GM23248 (cell line): ENCODE measurements at regions not wholly inside any gene's neighbourhood (a gene's known extent, or its start where the extent isn't known, plus 50 kb on each side); places are given as distances from the start of the nearest gene placed in this dataset.

ENCODE experiments used
- DNase-seq: peaks from one replicate; pipeline ENCODE4 v3.0.0-alpha.2; 2015
- H2AFZ ChIP-seq: fragments of 200-600 bp; sonication (generic); 2 replicates; pipeline ENCODE4 v1.6.1; 2016; ENCODE audit warnings: antibody characterized with exemption
- H3F3A ChIP-seq: fragments of 200-600 bp; sonication (generic); 2 replicates; pipeline ENCODE4 v1.6.1; 2016; ENCODE audit warnings: mild to moderate bottlenecking, antibody characterized with exemption, mixed run types; ENCODE audit not compliant: insufficient read depth
- H3K27ac ChIP-seq: fragments of 200-600 bp; sonication (generic); 2 replicates; pipeline ENCODE4 v1.5.1; 2016; ENCODE audit warnings: mild to moderate bottlenecking
- H3K27me3 ChIP-seq: fragments of 200-600 bp; sonication (generic); replicated peaks from 2 replicates; pipeline ENCODE4 v1.6.1; 2016; ENCODE audit warnings: mild to moderate bottlenecking; ENCODE audit not compliant: insufficient read depth
- H3K36me3 ChIP-seq: fragments of 200-600 bp; sonication (generic); 2 replicates; pipeline ENCODE4 v1.6.1; 2016; ENCODE audit warnings: low read depth, mild to moderate bottlenecking
- H3K4me1 ChIP-seq: fragments of 200-600 bp; sonication (generic); 2 replicates; pipeline ENCODE4 v1.6.1; 2016; ENCODE audit warnings: mild to moderate bottlenecking; ENCODE audit not compliant: insufficient read depth
- H3K4me2 ChIP-seq: fragments of 200-600 bp; sonication (generic); one replicate; pipeline ENCODE4 v1.6.1; 2016; ENCODE audit warnings: mild to moderate bottlenecking; ENCODE audit not compliant: unreplicated experiment
- H3K4me3 ChIP-seq: fragments of 200-600 bp; sonication (generic); 2 replicates; pipeline ENCODE4 v1.5.1; 2016; ENCODE audit warnings: mild to moderate bottlenecking
- H3K79me2 ChIP-seq: fragments of 200-600 bp; sonication (generic); 2 replicates; pipeline ENCODE4 v1.6.1; 2016; ENCODE audit warnings: mild to moderate bottlenecking; ENCODE audit not compliant: insufficient read depth
- H3K9ac ChIP-seq: fragments of 200-600 bp; sonication (generic); 2 replicates; pipeline ENCODE4 v1.6.1; 2016; ENCODE audit warnings: mild to moderate bottlenecking
- H3K9me2 ChIP-seq: fragments of 200-600 bp; sonication (generic); 2 replicates; pipeline ENCODE4 v1.6.1; 2016; ENCODE audit warnings: mixed run types, mild to moderate bottlenecking, moderate library complexity; ENCODE audit not compliant: insufficient read depth
- H3K9me3 ChIP-seq: fragments of 200-600 bp; sonication (generic); one replicate; pipeline ENCODE4 v1.6.1; 2017; ENCODE audit warnings: low read depth
- H4K20me1 ChIP-seq: fragments of 200-600 bp; sonication (generic); 2 replicates; pipeline ENCODE4 v1.6.0; 2016; ENCODE audit not compliant: insufficient read depth
- EZH2 ChIP-seq: fragments of 200-600 bp; sonication (generic); IDR thresholded peaks from 2 replicates; pipeline ENCODE4 v1.6.1; 2018; ENCODE audit warnings: antibody characterized with exemption, mild to moderate bottlenecking; ENCODE audit not compliant: insufficient read depth, poor library complexity, severe bottlenecking
- EZH2phosphoT487 ChIP-seq: fragments of 200-600 bp; sonication (generic); IDR thresholded peaks from 2 replicates; pipeline ENCODE4 v1.6.1; 2018; ENCODE audit warnings: antibody characterized with exemption, moderate library complexity, mild to moderate bottlenecking, low read depth; ENCODE audit not compliant: insufficient read depth
- WGBS, 2 experiments: methylation state at CpG; one replicate each; pipeline ENCODE4 v1.1.6; 2015 to 2017; ENCODE audit warnings: low lambda C conversion rate in 2 of 2, low coverage in 1 of 2; ENCODE audit errors: missing lambda C conversion rate in 2 of 2; 5-methylcytosine and 5-hydroxymethylcytosine counted together
- in situ Hi-C: fragments of 300-500 bp; cut with MboI; formaldehyde crosslinking; loops from 2 replicates; pipeline ENCODE4 v1.15.0; 2020

DNA sequence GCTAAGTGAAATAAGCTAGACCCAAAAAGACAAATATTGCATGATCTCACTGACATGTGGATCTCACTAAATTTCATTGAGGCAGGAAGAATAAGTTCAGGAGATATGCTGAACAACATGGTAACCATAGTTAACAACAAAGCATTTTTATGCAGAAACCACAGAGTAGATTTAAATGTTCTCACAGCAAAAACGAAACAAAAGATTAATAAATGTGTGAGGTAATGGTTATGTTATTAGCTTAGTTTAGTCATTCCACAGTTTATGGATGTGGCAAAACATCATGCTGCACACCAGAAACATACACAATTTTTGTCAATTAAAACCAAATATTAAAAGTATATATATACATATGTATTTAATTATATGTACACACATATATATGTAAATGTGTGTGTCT, 765.8 kb downstream of the SLITRK5 start:
- Histone ChIP-seq H3K4me1 (no peaks in the 10 kb centered on the region), H3K79me2 (no peaks in the 10 kb centered on the region), H3K9me3 (peaks cover 4% of the 10 kb centered on the region), H3F3A (no peaks in the 10 kb centered on the region), H3K27me3 (no peaks in the 10 kb centered on the region), H2AFZ (no peak overlapping the region), H4K20me1 (no peaks in the 10 kb centered on the region), H3K9me2 (no peaks in the 10 kb centered on the region), H3K4me2 (no peak overlapping the region), H3K9ac (no peak overlapping the region), H3K36me3 (no peaks in the 10 kb centered on the region), H3K4me3 (no peak overlapping the region), H3K27ac (no peak overlapping the region)
- DNase-seq: no peak
- in situ Hi-C loops: no loop called here
- TF ChIP-seq EZH2 (no peak), EZH2phosphoT487 (no peak)
- WGBS, 2 experiments: 8 to 16% methylated on average over 1 of the region's 1 CpG

DNA sequence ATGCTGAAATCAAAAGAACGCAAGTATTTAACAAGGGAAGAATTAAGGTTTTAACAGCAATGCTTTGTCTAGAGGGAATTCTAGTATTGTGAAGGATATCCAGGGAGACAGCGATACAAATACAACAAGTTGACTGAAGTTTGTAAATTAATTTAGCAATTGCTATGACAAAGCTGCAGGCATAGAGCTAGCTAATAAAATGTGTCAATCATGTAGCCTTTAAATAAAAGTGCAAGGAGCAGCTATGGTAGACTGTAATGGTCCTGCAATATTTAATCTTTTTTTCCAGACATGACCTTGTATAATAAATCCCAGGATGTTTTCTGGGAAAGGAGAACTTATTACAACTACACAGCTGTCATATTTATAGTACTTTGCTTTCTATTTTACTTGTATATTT, 779.3 kb downstream of the SLITRK5 start:
- DNase-seq: no peak
- Histone ChIP-seq H3K4me2 (no peak overlapping the region), H3K9ac (no peak overlapping the region), H2AFZ (no peak overlapping the region), H3K27ac (no peak overlapping the region), H3K9me3 (no peaks in the 10 kb centered on the region), H3K27me3 (no peaks in the 10 kb centered on the region), H3K79me2 (no peaks in the 10 kb centered on the region), H3K4me1 (no peaks in the 10 kb centered on the region), H3K36me3 (no peaks in the 10 kb centered on the region), H3K4me3 (no peak overlapping the region), H3K9me2 (no peaks in the 10 kb centered on the region), H3F3A (no peaks in the 10 kb centered on the region), H4K20me1 (no peaks in the 10 kb centered on the region)
- in situ Hi-C loops: no loop called here
- TF ChIP-seq EZH2: no peak
- TF ChIP-seq EZH2phosphoT487: no peak
- 42 to 51% methylated on average over 2 of the region's 2 CpGs for WGBS, 2 experiments

DNA sequence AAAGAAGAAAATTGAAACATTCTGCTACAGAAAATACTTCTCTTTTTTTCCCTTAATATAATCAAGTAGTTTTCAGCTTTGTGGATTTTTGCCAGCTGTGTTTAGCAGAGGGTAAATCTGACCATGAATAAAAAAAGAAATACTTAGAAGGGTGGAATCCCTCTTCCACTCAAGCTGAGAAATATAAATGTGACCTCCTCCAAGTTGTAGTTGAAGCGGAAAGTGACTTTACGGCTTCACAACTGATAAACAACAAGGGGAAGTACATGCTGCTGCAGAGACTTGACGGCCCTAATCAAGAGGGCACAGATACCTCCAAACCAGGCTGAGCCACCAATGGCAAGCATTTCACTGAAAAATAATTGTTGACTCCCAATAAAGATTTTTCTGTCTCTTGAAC, 785.0 kb downstream of the SLITRK5 start:
- no peaks in the 10 kb centered on the region for H3K27me3 ChIP-seq
- no peaks in the 10 kb centered on the region for H3K4me1 ChIP-seq
- no peak overlapping the region for H3K9ac ChIP-seq
- no peak overlapping the region for H2AFZ ChIP-seq
- no peak overlapping the region for H3K4me2 ChIP-seq
- H3K9me2 ChIP-seq: no peaks in the 10 kb centered on the region
- H4K20me1 ChIP-seq: no peaks in the 10 kb centered on the region
- no peak overlapping the region for H3K4me3 ChIP-seq
- TF ChIP-seq EZH2: no peak
- H3K9me3 ChIP-seq: no peaks in the 10 kb centered on the region
- no peaks in the 10 kb centered on the region for H3K36me3 ChIP-seq
- no peak for DNase-seq
- no peaks in the 10 kb centered on the region for H3F3A ChIP-seq
- H3K27ac ChIP-seq: no peak overlapping the region
- no peaks in the 10 kb centered on the region for H3K79me2 ChIP-seq
- in situ Hi-C loops: no loop called here
- WGBS, 2 experiments: 7 to 10% methylated on average over 3 of the region's 3 CpGs

DNA sequence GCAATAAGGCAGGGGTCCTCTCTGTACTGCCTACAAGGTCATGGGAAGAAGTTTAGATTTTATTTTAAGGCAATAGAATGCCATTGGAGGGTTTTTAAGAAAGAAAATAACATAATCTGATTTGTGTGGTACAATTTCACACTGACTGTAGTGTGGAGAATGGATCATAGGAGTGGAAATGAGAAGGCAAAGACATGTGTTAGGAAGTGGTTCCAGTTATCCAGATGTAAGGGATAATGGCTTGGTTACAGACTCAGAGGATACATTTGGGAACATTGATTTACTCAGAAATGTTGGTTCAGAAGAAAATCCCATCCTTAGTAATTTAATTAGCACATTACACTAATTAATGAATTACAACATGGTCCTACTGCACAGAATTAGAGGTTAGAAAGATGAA, 788.2 kb downstream of the SLITRK5 start:
- H3K4me1 ChIP-seq: no peaks in the 10 kb centered on the region
- TF ChIP-seq EZH2phosphoT487 (no peak), EZH2 (no peak)
- in situ Hi-C loops: no loop called here
- H3F3A ChIP-seq: no peaks in the 10 kb centered on the region
- no peaks in the 10 kb centered on the region for H3K9me3 ChIP-seq
- no peaks in the 10 kb centered on the region for H3K9me2 ChIP-seq
- DNase-seq: no peak
- no peak overlapping the region for H3K9ac ChIP-seq
- no peaks in the 10 kb centered on the region for H3K79me2 ChIP-seq
- no peaks in the 10 kb centered on the region for H3K36me3 ChIP-seq
- H3K27ac ChIP-seq: no peak overlapping the region
- H3K4me2 ChIP-seq: no peak overlapping the region
- H2AFZ ChIP-seq: no peak overlapping the region
- H3K4me3 ChIP-seq: no peak overlapping the region
- H4K20me1 ChIP-seq: no peaks in the 10 kb centered on the region
- H3K27me3 ChIP-seq: no peaks in the 10 kb centered on the region

DNA sequence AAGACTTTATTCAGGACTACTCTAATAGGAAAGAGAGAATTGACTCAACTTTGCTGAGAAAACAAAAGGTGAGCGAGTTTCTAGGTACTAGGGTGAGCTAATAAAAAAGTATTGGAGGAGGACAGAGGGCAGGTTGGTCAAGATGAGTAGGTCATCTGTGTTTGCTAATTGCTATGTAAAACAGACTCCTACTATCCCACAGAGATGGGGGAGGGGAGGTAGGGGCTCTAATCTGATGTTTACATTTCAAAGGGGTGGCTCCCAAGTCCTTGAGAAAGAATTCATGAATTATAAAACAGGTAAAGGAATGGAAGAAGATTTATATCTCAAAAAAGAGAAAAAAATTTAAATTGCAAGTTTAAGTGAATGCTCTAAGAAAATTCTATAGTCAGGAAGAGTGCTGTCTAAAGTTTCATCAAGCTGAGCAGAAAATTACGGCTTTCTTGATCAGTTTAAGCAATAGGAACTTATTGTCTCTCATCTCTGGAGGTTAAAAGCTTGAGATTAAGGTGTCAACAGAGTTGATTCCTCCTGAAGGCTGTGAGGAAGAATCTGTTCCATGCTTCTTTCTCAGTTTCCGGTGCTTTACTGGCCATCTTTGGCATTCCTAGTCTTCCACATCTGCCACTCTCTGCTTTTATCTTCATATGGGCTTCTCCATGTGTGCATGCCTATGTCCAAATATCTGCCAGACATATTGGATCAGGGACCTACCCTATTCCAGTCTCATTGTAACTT, 790.3 kb downstream of the SLITRK5 start:
- TF ChIP-seq EZH2phosphoT487: no peak
- no peak for TF ChIP-seq EZH2
- WGBS, 2 experiments: 9 to 16% methylated on average over 3 of the region's 3 CpGs
- H3K4me1 ChIP-seq: no peaks in the 10 kb centered on the region
- no peaks in the 10 kb centered on the region for H3K36me3 ChIP-seq
- no peaks in the 10 kb centered on the region for H3K9me3 ChIP-seq
- no peaks in the 10 kb centered on the region for H3F3A ChIP-seq
- no peak for DNase-seq
- H3K4me2 ChIP-seq: no peak overlapping the region
- no peaks in the 10 kb centered on the region for H4K20me1 ChIP-seq
- in situ Hi-C loops: no loop called here
- no peak overlapping the region for H3K27ac ChIP-seq
- no peaks in the 10 kb centered on the region for H3K27me3 ChIP-seq
- H3K9me2 ChIP-seq: no peaks in the 10 kb centered on the region
- H3K79me2 ChIP-seq: no peaks in the 10 kb centered on the region
- H3K9ac ChIP-seq: no peak overlapping the region
- H3K4me3 ChIP-seq: no peak overlapping the region
- H2AFZ ChIP-seq: no peak overlapping the region
